Panc1 (cell line): ENCODE measurements at regions not wholly inside any gene's neighbourhood (a gene's known extent, or its start where the extent isn't known, plus 50 kb on each side); places are given as distances from the start of the nearest gene placed in this dataset.

Experiments
- ATAC-seq: fragments of 200-7000 bp; cut with Tn5 transposase; 2 replicates; pipeline ENCODE4 v1.9.1; 2020; ENCODE audit warnings: mild to moderate bottlenecking, moderate library complexity
- BruUV-seq: library from RNA; stranded (reverse); fragments of 400-500 nt; replicated peaks from 2 replicates; lab custom pipeline; 2021; lab: Mats Ljungman, UMichigan
- CTCF ChIA-PET: fragments of 300-600 bp; sonication (Branson Sonifier 250); formaldehyde crosslinking; loops from one replicate; lab custom pipeline; 2022; ENCODE audit warnings: antibody characterized with exemption; lab: Charles Lee
- POLR2A ChIA-PET: fragments of 300-600 bp; sonication (Branson Sonifier 250); formaldehyde crosslinking; loops from one replicate; lab custom pipeline; 2022; ENCODE audit warnings: antibody characterized with exemption; lab: Charles Lee
- DNase-seq: peaks from one replicate; pipeline ENCODE4 v3.0.0-alpha.2; 2010; ENCODE audit warnings: low read depth, low spot score
- H3K27ac ChIP-seq: 2 replicates; pipeline ENCODE4 v1.5.1; 2011; ENCODE audit warnings: mild to moderate bottlenecking, low read length, inconsistent platforms
- H3K27me3 ChIP-seq: fragments of 200-500 bp; sonication (Bioruptor generic); 2 replicates; pipeline ENCODE4 v1.6.0; 2014; ENCODE audit warnings: low read length, inconsistent platforms; ENCODE audit not compliant: control insufficient read depth, insufficient read depth
- H3K36me3 ChIP-seq: fragments of 200-500 bp; sonication (Bioruptor generic); 2 replicates; pipeline ENCODE4 v1.5.1; 2014; ENCODE audit warnings: inconsistent platforms, mild to moderate bottlenecking, low read length, moderate library complexity; ENCODE audit not compliant: control insufficient read depth, insufficient read depth
- H3K4me1 ChIP-seq: 2 replicates; pipeline ENCODE4 v1.5.1; 2011; ENCODE audit warnings: inconsistent platforms, mild to moderate bottlenecking, low read length, moderate library complexity; ENCODE audit not compliant: control insufficient read depth, insufficient read depth
- H3K4me3 ChIP-seq, 2 experiments: 2 replicates each; pipeline ENCODE4 v1.5.1; 2011 to 2012; ENCODE audit warnings: low read depth in 2 of 2, low read length in 2 of 2, mild to moderate bottlenecking in 2 of 2, inconsistent platforms in 1 of 2, moderate library complexity in 1 of 2
- H3K9me3 ChIP-seq: fragments of 200-500 bp; sonication (Bioruptor generic); 2 replicates; pipeline ENCODE4 v1.5.1; 2014; ENCODE audit warnings: low read depth, mild to moderate bottlenecking, inconsistent platforms, low read length, moderate library complexity; ENCODE audit not compliant: control insufficient read depth, insufficient read depth
- POLR2AphosphoS5 ChIP-seq: IDR thresholded peaks from 2 replicates; pipeline ENCODE4 v1.6.1; 2012; ENCODE audit warnings: mild to moderate bottlenecking, low read depth, low read length, moderate library complexity
- SIN3A ChIP-seq: IDR thresholded peaks from 2 replicates; pipeline ENCODE4 v1.6.1; 2012; ENCODE audit warnings: low read depth, mild to moderate bottlenecking, low read length, moderate library complexity, borderline replicate concordance; ENCODE audit not compliant: insufficient read depth
- TCF7L2 ChIP-seq: IDR thresholded peaks from 2 replicates; pipeline ENCODE4 v1.6.1; 2011; ENCODE audit warnings: mild to moderate bottlenecking, low read depth, low read length, inconsistent platforms
- in situ Hi-C: cut with HindIII; loops from 2 replicates; pipeline ENCODE4 v1.10.0; 2016; ENCODE audit warnings: low sequenced_read_pairs, low pct_unique_long_range_greater_than_20kb
- intact Hi-C: fragments of 100-400 bp; cut with micrococcal nuclease; formaldehyde crosslinking; loops from one replicate; pipeline ENCODE4 v1.10.0; 2022; ENCODE audit not compliant: unreplicated experiment
- TF ChIP-seq, protein P1 (sequence below), 2 experiments: IDR thresholded peaks; 2 replicates each; pipeline ENCODE4 v1.6.1; 2011 to 2012; ENCODE audit warnings: low read depth in 2 of 2, control low read depth in 1 of 2, low read length in 1 of 2, mild to moderate bottlenecking in 1 of 2, moderate library complexity in 1 of 2; ENCODE audit not compliant: insufficient read depth in 1 of 2
- TF ChIP-seq, protein P2 (sequence below): fragments of 450-650 bp; IDR thresholded peaks from 2 replicates; pipeline ENCODE4 v1.5.1; 2017; ENCODE audit warnings: mild to moderate bottlenecking

DNA sequence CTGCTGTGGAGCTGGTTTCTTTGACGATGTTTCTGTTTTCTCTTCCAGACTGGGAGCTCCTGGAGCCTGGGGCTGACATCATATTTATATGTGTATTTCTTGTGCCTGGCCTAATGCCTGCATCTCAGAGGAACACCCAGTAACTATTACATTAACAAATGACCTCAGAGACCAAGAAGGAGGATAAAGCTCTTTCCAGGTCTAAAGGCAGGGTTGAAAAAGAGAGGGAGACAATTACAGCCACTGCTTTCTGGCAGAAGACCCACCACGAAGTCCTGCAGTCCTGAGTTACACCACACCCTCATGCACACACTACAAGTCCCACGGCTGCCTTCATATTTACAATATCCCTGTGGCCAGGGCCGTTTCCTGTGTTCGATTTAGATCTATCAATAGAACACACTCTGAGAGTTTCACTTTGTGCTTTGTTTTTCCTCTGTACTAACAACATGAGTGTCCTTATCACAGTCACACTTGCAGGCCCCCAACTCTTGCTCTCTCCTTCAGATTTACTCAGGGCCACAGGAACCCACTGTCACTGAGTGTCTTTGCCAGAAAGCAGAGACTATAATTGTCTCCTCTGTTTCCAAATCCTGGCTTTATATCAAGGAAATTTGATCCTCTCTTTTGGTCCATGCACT, 535.5 kb downstream of the MID1IP1 start:
- ATAC-seq (no peak), DNase-seq (no peak)
- CTCF ChIA-PET: no interaction called here
- no peak for TF ChIP-seq POLR2AphosphoS5
- TF ChIP-seq, protein P1, sequence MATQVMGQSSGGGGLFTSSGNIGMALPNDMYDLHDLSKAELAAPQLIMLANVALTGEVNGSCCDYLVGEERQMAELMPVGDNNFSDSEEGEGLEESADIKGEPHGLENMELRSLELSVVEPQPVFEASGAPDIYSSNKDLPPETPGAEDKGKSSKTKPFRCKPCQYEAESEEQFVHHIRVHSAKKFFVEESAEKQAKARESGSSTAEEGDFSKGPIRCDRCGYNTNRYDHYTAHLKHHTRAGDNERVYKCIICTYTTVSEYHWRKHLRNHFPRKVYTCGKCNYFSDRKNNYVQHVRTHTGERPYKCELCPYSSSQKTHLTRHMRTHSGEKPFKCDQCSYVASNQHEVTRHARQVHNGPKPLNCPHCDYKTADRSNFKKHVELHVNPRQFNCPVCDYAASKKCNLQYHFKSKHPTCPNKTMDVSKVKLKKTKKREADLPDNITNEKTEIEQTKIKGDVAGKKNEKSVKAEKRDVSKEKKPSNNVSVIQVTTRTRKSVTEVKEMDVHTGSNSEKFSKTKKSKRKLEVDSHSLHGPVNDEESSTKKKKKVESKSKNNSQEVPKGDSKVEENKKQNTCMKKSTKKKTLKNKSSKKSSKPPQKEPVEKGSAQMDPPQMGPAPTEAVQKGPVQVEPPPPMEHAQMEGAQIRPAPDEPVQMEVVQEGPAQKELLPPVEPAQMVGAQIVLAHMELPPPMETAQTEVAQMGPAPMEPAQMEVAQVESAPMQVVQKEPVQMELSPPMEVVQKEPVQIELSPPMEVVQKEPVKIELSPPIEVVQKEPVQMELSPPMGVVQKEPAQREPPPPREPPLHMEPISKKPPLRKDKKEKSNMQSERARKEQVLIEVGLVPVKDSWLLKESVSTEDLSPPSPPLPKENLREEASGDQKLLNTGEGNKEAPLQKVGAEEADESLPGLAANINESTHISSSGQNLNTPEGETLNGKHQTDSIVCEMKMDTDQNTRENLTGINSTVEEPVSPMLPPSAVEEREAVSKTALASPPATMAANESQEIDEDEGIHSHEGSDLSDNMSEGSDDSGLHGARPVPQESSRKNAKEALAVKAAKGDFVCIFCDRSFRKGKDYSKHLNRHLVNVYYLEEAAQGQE (IDR thresholded peaks at IDR 0.05; ENCODE audit: insufficient read depth in 1 of 2, low read depth in 2 of 2, low read length in 1 of 2): no peak
- H3K27me3 ChIP-seq: no peaks in the 10 kb centered on the region
- no peaks in the 10 kb centered on the region for H3K4me1 ChIP-seq
- POLR2A ChIA-PET: no interaction called here
- H3K9me3 ChIP-seq: no peaks in the 10 kb centered on the region
- H3K36me3 ChIP-seq: no peaks in the 10 kb centered on the region
- BruUV-seq: no TSS peak
- H3K4me3 ChIP-seq: no peak overlapping the region
- in situ Hi-C loops (no loop called here), intact Hi-C loops (no loop called here)
- H3K27ac ChIP-seq: no peak overlapping the region

DNA sequence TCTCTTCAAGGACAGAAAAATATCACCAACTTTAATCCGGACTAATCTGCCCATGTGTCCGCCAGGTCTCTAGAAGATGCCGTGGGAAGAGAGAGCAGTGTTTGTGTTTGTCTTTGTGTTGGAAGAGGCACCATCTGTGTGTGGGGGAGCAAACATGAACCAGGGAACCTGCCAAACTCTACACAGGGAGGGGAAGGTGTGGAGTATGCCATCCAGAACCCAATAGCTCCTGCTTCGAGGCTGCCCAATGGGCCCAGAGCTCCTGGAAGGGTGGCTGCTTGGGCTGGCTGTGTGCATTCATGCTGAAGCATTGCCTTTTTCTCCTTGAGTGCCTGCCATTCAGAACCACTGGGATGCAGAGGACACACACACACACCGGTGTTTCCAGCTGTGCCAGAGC, 536.2 kb downstream of the MID1IP1 start:
- no TSS peak for BruUV-seq
- H3K9me3 ChIP-seq: no peaks in the 10 kb centered on the region
- in situ Hi-C loops (no loop called here), intact Hi-C loops (no loop called here)
- ATAC-seq (no peak), DNase-seq (no peak)
- no peaks in the 10 kb centered on the region for H3K27me3 ChIP-seq
- no peak overlapping the region for H3K4me3 ChIP-seq
- POLR2A ChIA-PET: no interaction called here
- no peak for TF ChIP-seq SIN3A
- no peak for TF ChIP-seq POLR2AphosphoS5
- no peak for TF ChIP-seq TCF7L2
- TF ChIP-seq, protein P1 (IDR thresholded peaks at IDR 0.05; ENCODE audit: insufficient read depth in 1 of 2, low read depth in 2 of 2, low read length in 1 of 2): no peak
- no peaks in the 10 kb centered on the region for H3K4me1 ChIP-seq
- CTCF ChIA-PET: no interaction called here
- H3K36me3 ChIP-seq: no peaks in the 10 kb centered on the region
- H3K27ac ChIP-seq: no peak overlapping the region

DNA sequence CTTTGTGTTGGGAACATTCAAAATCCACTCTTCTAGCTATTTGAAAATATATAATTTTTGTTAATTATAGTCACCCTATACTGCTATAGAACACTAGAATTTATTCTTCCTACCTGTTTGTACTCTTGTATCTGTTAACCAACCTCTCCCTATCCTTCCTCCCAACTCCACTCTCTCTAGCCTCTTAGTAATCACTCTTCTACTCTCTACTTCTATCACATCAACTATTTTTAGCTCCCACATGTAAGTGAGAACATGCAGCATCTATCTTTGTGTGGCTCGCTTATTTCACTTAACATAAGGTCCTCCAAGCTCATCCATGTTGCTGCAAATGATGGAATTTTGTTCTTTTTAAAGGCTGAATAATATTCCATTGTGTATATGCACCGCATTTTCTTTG, 537.3 kb downstream of the MID1IP1 start:
- H3K9me3 ChIP-seq: no peaks in the 10 kb centered on the region
- H3K27me3 ChIP-seq: no peaks in the 10 kb centered on the region
- no peak for ATAC-seq
- intact Hi-C loops: no loop called here
- POLR2A ChIA-PET: no interaction called here
- no TSS peak for BruUV-seq
- H3K4me3 ChIP-seq: no peak overlapping the region
- CTCF ChIA-PET: no interaction called here
- TF ChIP-seq TCF7L2 (no peak), SIN3A (no peak), POLR2AphosphoS5 (no peak)
- TF ChIP-seq, protein P1 (IDR thresholded peaks at IDR 0.05; ENCODE audit: insufficient read depth in 1 of 2, low read depth in 2 of 2, low read length in 1 of 2): no peak
- TF ChIP-seq, protein P2, sequence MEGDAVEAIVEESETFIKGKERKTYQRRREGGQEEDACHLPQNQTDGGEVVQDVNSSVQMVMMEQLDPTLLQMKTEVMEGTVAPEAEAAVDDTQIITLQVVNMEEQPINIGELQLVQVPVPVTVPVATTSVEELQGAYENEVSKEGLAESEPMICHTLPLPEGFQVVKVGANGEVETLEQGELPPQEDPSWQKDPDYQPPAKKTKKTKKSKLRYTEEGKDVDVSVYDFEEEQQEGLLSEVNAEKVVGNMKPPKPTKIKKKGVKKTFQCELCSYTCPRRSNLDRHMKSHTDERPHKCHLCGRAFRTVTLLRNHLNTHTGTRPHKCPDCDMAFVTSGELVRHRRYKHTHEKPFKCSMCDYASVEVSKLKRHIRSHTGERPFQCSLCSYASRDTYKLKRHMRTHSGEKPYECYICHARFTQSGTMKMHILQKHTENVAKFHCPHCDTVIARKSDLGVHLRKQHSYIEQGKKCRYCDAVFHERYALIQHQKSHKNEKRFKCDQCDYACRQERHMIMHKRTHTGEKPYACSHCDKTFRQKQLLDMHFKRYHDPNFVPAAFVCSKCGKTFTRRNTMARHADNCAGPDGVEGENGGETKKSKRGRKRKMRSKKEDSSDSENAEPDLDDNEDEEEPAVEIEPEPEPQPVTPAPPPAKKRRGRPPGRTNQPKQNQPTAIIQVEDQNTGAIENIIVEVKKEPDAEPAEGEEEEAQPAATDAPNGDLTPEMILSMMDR: no peak
- no peak overlapping the region for H3K27ac ChIP-seq
- H3K36me3 ChIP-seq: no peaks in the 10 kb centered on the region
- DNase-seq: no peak
- in situ Hi-C loops: no loop called here
- H3K4me1 ChIP-seq: no peaks in the 10 kb centered on the region
